HG03469 (cell line): ENCODE measurements at regions not wholly inside any gene's neighbourhood (a gene's known extent, or its start where the extent isn't known, plus 50 kb on each side); places are given as distances from the start of the nearest gene placed in this dataset.
"Not testable (repeated sequence)": the region's sequence is repeated elsewhere in the genome, so short reads cannot be mapped to it uniquely, and the experiment has no call there.

Experiments
- ATAC-seq: cut with Tn5 transposase; IDR thresholded peaks from one replicate; pipeline ENCODE4 v1.9.1; 2021; ENCODE audit warnings: mild to moderate bottlenecking, moderate library complexity, moderate number of reproducible peaks; ENCODE audit not compliant: unreplicated experiment

DNA sequence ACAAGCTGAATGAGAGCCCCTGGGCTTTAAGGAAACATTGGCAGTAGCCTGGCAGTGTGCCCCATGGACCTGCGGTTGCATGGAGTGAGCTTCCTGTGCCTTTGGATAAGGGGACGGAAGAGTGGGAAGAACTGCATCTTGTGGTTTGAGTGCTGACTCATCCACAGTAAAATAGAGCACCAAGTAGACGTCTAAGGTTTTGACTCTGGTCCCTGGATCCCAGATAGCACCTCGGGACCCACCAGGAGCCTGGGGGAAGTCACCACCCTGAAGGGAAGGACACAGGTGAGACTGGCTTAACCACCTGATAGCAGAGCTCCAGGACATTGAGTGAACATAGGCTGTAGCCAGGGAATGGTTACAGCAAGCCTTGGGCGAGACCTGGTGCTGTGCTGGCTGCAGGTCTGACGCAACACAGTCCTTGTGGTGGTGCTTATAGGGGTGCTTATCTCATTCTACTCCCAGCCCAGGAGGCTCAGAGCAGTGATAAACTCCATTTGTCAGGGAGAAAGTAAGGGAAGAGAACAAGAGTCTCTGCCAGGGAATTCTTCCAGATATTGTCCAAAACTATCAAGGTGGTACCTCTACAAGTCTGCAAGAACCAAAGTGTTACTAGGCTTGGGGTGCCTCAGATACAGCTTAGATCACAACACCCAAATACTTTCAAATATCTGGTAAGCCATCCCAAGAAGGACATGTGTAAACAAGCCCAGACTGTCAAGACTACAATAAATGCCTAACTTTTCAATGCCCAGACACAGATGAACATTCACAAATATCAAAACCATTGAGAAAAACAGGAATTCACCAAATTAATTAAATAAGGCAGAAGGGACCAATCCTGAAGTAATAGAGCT is 123.6 kb upstream of the TET2 start:
- ATAC-seq: no peak

DNA sequence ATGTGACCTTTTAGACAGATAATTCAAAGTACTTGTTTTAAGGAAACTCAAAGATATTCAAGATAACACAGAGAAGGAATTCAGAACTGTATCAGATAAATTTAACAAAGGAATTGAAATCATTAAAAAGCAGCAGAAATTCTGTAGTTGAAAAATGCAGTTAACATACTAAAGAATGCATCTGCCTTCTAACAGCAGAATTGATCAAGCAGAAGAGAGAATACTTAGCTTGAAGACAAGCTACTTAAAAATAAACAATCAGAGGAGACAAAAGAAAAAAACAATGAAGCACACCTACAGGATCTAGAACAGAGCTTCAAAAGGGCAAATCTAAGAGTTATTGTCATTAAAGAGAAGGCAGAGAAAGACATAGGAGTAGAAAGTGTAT is 123.0 kb upstream of the TET2 start:
- no peak for ATAC-seq

DNA sequence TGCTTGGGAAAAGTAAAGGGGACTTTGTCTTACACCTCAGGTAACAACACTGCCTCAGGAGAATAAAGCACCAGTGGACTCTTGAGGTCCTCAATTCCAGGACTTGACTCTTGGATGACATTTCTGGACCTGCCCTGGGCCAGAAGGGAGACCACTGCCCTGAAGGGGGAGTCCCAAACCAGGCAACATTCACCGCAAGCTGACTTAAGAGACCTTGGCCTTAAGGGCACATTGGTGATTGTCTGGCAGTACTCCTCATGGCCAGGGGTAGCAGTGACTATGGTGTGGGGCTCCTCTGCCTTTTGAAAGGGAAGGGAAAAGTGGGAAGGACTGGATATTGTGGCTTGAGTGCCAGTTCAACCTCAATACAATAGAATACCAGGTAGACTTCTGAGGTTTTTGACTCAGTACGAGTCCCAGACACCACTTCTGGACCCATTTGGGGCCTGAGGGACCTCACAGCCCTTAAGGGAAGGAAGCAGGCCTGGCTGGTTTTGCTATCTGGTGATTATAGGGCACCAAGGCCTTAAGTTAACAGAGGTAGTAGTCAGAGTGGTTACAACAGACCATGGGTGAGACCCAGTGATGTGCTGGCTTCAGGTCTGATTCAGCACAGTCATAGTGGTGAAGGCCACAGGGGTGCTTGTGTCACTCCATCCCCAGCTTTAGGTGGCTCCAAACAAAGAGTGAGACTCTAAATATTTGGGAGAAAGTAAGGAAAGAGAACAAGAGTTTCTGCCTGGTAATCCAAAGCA is 121.2 kb upstream of the TET2 start:
- no peak for ATAC-seq

DNA sequence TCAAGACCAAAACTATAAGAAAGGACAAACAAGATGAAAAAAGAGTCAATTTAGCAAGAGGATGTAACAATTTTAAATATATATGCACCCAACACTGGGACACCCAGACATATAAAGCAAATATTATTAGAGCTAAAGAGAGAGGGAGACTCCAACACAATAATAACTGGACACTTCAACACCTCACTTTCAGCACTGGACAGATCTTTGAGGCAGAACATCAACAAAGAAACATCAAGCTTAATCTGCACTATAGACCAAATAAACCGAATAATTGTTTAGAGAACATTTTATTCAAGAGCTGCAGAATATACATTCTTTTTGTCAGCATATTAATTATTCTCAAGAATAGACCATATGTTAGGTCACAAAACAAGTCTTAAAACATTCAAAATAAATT is 109.7 kb upstream of the TET2 start:
- ATAC-seq: no peak

DNA sequence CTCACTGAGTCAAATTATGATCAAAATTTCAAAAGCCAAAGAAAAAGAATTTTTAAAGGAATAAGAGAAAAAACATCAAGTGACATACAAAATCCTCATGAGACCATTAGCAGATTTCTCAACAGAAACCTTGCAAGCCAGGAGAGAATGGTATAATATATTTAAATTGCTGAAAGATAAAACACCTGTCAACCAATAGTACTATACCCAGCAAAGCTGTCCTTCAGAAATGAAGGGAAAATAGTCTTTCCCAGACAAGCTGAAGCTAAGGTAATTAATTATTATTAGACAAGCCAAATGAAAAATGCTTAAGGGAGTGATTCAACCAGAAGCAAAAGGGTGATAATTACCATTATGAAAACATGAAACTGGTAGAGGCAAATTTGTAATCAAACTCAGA is 104.2 kb upstream of the TET2 start:
- no peak for ATAC-seq

DNA sequence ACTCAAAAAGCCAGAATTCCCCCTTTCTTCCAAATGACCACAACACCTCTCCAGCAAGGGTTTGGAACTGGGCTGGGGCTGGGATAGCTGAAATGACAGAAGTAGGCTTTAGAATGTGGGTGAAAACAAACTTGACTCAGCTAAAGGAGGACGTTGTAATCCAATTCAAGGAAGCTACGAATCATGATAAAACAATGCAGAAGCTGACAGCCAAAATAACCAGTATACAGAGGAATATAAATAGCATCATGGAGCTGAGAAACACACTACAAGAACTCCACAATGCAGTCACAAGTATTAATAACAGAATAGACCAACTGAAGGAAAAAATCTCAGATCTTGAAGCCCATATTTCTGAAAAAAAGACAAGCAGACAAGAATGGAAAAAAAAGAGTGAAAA is 95.8 kb upstream of the TET2 start:
- no peak for ATAC-seq

DNA sequence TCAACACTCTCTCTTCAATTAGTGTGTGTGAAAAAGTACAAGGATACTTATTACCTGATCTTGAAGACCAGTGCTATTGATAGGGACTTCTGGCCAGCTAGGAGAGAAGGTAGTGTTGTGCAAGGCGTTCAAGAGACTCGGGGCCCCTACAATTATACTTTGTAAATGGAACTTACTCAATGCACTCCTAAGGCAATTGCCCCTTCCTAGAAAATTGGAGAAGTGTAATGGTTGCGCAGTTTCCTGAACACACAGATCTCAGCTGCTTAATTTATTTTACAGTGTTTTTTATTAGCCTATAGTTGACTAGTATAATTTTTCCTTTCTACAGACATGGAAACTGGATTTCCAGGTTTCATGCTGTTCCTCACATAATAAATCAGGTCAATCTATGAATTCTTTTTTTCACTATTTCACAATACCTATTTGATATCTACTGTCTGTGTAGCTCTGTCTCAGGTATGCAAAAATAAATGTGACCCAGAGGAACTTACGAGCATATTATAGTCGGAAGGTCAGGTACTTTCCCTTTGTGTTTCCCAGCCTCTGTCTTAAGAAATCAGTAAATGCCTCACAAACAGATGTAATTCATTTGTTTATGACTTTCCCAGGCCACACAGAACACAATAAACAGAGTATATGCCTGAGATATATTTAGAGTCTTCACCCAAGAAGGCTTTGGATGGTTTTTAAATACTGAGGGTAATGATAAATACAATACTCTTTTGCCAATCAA is 89.1 kb upstream of the TET2 start:
- no peak for ATAC-seq

DNA sequence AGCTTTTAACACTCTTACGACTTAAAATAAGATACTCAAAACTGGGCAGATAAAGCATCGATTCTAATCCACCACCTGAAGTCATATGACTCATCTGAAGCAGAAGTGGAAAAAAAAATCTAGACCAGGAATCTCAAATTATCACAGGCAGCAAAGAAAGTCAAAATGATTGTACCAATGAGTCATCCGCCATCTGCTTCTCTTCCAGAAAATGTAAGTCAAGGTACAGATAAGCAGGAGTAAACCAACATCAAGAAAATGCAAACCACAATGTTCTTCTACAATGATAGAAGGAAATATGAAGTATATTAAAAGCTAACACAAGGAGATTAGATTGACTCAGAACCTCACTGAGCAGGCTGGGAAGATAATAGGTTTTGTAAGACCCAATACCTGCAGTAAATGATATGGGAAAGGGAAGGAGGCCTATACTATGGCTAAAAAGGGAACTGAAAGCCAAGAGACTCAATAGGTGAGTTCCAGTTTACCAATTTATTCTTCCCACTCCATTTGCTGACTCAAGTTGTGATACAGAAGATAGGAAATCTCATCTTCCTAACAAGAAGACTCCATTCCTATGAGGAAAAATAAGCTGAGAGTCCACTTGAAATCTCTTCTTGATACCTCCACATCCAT is 88.4 kb upstream of the TET2 start:
- ATAC-seq: no peak

DNA sequence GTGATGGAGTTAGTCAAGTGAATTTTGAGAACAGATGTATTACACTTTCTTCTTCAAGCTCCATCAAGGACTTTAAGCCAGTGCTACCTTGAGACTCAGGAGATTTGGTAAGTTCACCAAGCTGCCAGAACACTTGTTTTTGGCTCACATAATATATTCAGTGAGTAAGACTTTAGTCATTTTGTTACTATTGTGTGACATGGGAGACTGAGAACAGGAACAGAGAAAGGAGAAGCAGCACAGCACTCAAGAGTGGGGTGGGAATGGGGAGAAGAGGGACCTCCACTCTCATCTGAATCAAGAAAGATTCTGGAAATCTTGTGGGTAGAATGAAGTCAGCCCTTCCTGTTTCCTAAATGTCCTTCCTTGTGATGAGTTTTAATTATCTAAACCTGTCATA is 87.3 kb upstream of the TET2 start:
- ATAC-seq: peak; percentile 22

DNA sequence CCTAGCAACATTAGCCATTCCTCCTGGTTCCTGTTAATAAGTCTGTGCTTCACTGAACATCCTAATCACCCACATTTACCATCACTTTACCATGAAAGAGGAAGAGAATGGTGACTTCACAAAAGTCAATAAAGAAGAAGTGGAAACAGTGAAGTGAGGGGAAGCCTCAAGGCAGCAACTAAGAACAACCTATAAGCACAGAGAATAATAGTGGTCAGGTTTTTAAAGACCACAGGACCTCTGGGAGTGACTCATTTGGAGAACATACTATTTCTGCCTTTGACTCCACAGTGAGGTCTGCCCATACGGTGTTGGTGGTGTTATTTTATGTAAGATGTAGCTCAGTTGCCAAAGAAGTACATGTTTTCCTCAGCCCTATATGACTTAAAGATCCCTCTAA is 86.0 kb upstream of the TET2 start:
- peak; percentile 88 for ATAC-seq

DNA sequence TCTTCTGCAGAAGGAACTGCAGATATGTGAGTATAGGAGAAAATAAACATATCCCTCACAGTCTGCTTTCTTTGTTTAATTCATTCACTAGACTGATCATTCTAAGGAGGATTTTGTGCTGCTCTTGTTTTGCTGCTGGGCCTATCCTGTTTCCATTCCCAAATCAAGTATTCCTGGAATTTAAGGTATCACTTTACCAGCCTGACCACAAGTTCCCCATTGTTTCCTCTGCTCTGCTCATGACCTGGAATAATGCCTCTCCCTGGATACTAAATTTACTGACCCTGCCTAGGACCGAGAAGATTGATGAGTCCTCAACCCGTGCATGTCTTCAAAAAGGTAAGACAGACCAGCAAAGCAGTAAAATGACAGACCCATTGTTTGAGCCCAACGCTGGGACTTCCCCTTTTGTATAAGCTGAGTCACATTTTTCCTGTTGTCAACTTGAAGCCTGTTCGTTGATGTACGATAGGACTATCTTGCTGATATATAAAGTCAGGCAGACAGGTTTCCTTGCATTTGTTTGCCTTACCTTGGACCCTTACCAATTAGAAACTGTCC is 85.5 kb upstream of the TET2 start:
- peak; percentile 19 for ATAC-seq

DNA sequence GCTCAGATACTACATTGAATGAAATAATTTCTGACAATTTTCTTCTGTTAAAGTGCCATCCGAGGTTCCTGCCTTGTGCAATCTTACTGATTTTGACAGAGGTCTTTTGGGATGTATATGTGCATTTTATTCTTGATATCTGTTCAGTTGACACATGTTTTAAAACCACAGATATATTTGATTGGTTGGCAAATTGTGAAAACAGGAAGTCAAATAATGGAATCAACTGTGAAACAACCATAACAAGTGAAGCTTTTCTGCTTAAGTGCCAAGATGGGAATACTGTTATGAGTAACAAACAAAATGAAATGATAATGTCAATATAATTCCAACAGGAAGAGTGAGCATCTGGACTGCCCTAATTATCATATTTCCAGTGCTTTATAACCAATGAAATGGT is 84.9 kb upstream of the TET2 start:
- ATAC-seq: no peak

DNA sequence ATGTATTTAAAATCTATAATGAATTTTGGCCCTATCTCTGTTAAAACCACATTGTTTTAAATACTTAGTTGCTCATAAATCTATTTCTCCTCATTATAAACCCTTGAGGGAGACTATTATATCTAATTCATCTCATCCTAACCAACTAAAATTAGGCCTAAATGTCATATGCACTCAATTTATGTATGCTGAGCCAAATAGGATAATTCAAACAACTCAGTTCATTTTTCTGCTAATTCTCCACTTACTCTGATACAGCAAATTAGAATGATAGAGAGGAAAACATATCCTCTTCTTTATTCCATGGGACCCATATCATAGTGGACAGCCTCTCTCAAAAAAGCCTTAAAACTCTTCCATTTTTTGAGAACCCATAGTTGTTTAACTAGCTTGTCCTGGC is 80.3 kb upstream of the TET2 start:
- no peak for ATAC-seq

DNA sequence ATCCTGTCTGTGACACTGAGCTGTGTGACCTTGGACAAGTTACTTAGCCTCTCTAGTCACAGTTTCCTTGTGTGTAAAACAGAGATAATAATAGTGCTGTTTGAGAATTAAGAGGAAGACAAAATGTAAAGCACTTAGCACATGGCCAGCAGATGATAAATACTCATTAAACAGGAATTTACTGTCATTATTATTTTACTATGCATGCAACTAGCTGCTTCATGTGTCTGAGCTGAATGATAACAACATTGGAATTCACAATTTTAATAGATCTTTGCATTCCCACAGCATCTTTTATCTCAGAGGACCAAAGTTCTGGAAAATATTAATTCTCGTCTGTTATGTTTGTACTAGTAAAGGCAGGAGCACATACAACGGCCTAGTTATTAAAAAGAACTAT is 79.2 kb upstream of the TET2 start:
- no peak for ATAC-seq

DNA sequence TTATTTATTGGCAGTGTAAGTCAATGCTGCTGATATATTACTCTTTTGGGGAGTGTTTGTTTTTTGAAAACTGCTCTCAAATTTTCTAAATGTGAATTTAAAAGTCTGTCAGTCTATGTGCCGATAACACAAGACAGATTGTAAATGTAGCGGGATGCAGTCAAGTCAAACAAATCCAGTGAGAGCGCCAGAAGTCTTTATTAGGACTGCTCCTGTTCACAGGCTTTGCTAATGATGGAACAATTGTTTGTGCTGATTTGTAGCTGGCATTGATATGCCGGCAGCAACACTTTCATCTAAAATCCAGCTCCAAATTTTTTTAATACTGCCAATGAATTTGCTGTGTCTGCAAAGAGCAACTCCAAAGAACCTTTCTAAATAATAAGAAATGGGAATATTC is 78.7 kb upstream of the TET2 start:
- no peak for ATAC-seq

DNA sequence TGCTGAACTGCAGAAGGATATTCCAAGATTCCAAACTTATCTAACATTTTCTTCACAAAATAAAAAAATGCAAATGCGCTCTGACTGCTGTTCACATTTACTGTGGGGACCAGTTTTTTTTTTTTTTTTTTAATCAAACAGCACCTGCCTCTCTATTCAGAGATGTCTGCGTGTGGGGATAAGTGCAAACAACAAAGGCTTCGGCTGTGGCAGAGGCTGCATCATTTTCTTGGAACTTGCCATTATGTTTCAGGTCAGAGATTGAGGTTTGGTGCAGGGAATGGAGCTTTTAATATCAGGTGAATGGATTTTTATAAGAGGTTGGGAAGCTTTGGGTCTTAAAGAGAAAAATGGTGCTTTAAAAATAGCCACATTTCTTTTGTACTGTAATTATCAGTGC is 78.2 kb upstream of the TET2 start:
- no peak for ATAC-seq

DNA sequence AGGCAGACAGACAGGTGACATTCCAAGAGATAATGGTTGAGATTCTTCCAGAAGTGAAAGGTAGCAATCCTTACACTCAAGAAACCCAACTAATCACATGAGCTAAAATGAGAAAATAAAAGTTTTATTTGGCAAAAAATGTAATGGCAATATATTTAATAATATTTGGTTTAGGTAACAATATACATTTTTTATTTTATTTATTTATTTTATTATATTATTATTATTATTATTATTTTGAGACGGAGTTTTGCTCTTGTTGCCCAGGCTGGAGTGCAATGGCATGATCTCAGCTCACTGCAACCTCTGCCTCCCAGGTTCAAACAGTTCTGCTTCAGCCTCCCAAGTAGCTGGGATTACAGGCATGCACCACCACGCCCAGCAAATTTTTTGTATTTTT is 74.6 kb upstream of the TET2 start:
- ATAC-seq: not testable (repeated sequence)

DNA sequence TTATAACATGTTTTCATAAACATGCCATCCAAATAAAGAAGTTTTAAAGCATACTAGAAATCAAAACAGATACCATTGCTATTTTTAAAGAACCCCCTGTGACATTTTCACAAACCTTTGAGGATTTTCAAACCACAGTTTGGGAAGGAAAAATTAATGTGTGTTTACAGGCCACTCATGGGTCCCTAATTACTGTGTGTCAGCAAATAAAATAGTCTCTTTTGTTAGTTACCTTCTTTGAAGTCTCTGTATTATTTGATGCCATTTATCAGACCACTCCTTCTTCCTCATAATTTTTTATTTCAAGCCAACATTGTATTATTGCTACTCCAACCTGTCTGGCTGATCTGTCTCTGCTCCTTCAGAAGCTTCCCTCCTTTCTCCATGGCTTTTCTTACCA is 72.6 kb upstream of the TET2 start:
- ATAC-seq: no peak

DNA sequence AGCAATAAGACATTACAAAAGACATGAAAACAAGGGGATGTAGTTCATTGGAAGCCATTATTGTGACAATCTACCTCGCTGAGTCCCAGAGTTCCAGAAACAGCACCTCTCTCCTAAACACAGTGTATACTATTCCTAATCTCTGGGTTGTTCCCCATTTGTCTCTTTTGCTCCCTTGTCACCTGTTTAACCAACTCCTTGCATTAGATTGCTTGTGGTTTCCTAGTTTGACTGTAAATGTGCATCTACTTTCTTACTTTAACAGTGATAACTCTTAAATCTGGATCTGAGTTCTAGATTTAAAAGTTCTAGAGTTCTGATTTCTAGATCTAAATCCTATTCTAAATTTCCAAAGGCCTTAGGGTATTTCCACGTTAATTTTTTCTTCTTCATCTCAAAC is 71.6 kb upstream of the TET2 start:
- no peak for ATAC-seq

DNA sequence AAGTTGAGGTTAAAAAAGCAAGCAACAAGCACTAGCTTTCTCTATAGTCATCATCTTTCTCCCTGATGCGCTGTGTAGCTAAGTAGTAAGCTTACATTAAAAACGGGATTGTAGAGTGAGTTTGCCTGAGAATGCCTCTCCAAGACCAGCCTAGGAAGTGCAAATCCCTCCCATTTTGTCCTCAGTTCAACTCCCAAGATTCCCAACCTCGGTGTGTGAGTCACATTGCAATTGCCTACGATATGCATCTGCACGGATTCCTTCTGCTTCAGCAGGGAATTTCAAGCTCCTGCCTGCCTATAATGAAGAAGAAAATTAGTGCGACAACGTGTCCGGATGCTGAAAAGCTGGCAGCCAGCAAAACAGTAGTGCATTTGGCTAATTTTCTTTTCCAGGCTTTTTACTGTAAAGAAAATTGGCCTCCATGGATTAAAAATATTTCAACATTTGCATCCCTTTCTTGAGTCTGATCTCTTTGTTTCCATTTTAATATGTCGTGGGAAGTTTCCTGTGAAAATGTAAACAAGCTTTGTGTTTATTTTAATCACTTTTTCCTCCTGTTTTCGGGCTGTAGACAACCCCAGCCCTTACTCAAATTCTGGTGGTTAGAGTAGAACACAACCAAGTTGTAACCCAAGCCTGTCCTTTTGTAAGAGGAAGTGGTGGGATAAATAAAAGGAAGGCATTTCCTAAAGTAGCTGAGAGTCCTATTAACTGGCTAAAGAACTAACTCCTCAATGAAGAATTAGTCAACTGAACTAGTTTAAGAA is 58.4 kb upstream of the TET2 start:
- ATAC-seq: no peak
